ENCODE measurements at regions not wholly inside any gene's neighbourhood (a gene's known extent, or its start where the extent isn't known, plus 50 kb on each side); places are given as distances from the start of the nearest gene placed in this dataset.

DNA sequence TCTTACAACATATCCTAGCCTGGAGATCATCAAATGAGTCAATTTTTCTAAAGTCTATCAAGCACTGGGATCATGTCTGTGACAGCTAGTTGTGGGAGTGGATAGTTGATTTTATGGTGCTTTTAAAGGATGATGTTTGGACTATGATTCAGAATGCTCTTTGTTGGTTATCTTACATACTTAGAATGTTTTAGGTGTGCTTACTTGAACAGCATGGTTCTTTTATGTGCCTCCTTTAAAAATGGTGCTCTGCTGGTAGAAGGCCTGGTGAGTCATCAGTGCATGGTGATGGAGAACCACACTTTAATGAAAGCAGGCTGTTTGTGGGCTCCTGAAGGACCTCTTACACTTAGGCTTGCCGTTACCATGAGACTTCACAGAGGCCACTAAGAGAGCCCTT lies 682.7 kb upstream of the FANCL start:
- no peak for DNase-seq
- H3K27ac ChIP-seq (ENCODE audit: low read depth, low read length) = no peak overlapping the region
- H3K4me1 ChIP-seq (ENCODE audit: insufficient read depth, low read length) = no peaks in the 10 kb centered on the region
- H3K9me3 Mint-ChIP-seq = peaks cover 0 to 7% (median under 1%) of the 10 kb centered on the region in 8 donors
- no peaks in the 10 kb centered on the region for H3K4me1 Mint-ChIP-seq
- no peaks in the 10 kb centered on the region for H3K36me3 Mint-ChIP-seq
- no peak overlapping the region for H3K4me3 ChIP-seq (ENCODE audit: low read length in 2 of 2)
- H3K9me3 ChIP-seq (ENCODE audit: control insufficient read depth in 1 of 2, low read length in 2 of 2) = no peaks in the 10 kb centered on the region
- ChIA-PET POLR2A (ENCODE audit: partially characterized antibody) (no interaction called here), CTCF (ENCODE audit: partially characterized antibody) (no interaction called here)
- no peaks in the 10 kb centered on the region for H3K27me3 ChIP-seq (ENCODE audit: insufficient read depth, low read length)
- H3K4me3 Mint-ChIP-seq = no peak overlapping the region
- peaks cover 0 to 2% of the 10 kb centered on the region in 2 donors for H3K27me3 Mint-ChIP-seq
- H3K36me3 ChIP-seq (ENCODE audit: insufficient read depth, low read length) = no peaks in the 10 kb centered on the region
- no peak overlapping the region for H3K27ac Mint-ChIP-seq
- intact Hi-C loops (cut with micrococcal nuclease) = no loop called here

DNA sequence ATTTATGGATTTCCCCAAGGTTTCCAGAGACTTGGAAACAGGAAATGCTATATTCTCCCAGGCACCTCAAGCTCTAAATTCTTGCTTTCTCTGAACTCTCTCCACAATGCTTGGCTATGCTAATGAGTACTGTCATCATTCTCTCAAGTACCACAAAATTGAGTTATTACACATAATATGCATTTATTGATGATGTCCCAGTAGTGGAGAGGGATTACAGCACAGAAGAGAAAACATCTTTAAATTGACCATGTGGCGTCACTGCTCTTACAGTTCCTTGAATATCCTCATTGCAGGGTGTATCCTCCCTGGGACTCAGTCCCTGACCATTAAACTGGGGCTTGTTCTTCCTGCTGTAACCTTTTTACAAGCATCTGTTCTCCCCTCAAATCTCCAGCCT lies 681.1 kb upstream of the FANCL start:
- Mint-ChIP-seq H3K9me3 (peaks cover 0 to 7% (median 2%) of the 10 kb centered on the region in 8 donors), H3K27ac (no peak overlapping the region)

DNA sequence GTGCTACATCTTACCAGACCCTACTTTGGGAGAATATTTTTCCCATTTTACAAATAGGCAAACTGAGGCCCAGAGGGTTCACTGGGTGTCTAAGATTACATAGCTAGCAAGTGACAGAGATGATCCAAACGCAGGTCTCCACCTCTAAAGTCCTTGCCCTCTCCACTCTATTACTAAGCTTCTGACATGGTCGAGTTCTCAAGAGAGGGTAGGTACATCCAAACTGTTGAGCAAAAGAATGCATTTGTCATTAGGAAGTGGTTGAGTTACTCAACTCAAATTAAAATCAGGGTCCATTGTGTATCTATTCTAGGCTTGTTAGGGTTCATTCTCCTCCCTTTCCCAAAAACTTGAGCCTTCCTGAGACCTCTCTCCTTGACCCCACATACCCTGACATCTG lies 680.6 kb upstream of the FANCL start:
- Histone ChIP-seq H3K9me3 (ENCODE audit: control insufficient read depth in 1 of 2, low read length in 2 of 2) (no peaks in the 10 kb centered on the region), H3K4me1 (ENCODE audit: insufficient read depth, low read length) (no peaks in the 10 kb centered on the region), H3K27ac (ENCODE audit: low read depth, low read length) (no peak overlapping the region), H3K4me3 (ENCODE audit: low read length in 2 of 2) (no peak overlapping the region), H3K27me3 (ENCODE audit: insufficient read depth, low read length) (no peaks in the 10 kb centered on the region), H3K36me3 (ENCODE audit: insufficient read depth, low read length) (no peaks in the 10 kb centered on the region)
- Mint-ChIP-seq H3K36me3 (no peaks in the 10 kb centered on the region), H3K27ac (no peak overlapping the region), H3K4me3 (no peak overlapping the region), H3K27me3 (peaks cover 0 to 3% of the 10 kb centered on the region in 2 donors), H3K9me3 (peaks cover 0 to 7% (median 2%) of the 10 kb centered on the region in 8 donors), H3K4me1 (no peaks in the 10 kb centered on the region)
- intact Hi-C loops (cut with micrococcal nuclease) = no loop called here
- ChIA-PET CTCF (ENCODE audit: partially characterized antibody) (no interaction called here), POLR2A (ENCODE audit: partially characterized antibody) (no interaction called here)
- no peak for DNase-seq

More for the DNA sequence above, 681.1 kb upstream of the FANCL start:
- Mint-ChIP-seq H3K27me3 (peaks cover 0 to 3% of the 10 kb centered on the region in 2 donors), H3K4me1 (no peaks in the 10 kb centered on the region), H3K4me3 (no peak overlapping the region), H3K36me3 (no peaks in the 10 kb centered on the region)
- Histone ChIP-seq H3K4me3 (ENCODE audit: low read length in 2 of 2) (no peak overlapping the region), H3K27ac (ENCODE audit: low read depth, low read length) (no peak overlapping the region), H3K9me3 (ENCODE audit: control insufficient read depth in 1 of 2, low read length in 2 of 2) (no peaks in the 10 kb centered on the region), H3K36me3 (ENCODE audit: insufficient read depth, low read length) (no peaks in the 10 kb centered on the region), H3K4me1 (ENCODE audit: insufficient read depth, low read length) (no peaks in the 10 kb centered on the region), H3K27me3 (ENCODE audit: insufficient read depth, low read length) (no peaks in the 10 kb centered on the region)
- intact Hi-C loops (cut with micrococcal nuclease) = no loop called here
- POLR2A ChIA-PET (ENCODE audit: partially characterized antibody) = no interaction called here
- CTCF ChIA-PET (ENCODE audit: partially characterized antibody) = no interaction called here
- no peak for DNase-seq

DNA sequence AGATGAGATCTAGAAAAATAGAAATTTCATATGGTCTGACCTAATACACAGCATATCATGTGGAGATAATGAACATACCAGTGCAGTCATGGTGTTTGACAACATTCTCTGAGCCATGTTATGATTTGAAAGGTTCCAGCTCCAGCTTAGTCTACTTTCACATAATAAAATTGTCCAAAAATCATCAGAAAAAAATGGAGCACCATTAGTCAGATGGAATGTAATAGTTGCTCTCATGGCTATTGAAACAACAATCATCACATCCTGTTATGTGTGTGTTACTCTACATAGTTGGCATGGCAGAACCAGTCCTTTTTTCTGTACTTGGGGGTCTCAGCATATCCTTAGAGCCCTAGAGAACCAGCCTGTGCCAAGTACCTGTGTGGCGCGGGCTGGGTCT lies 678.9 kb upstream of the FANCL start:
- H3K27ac Mint-ChIP-seq = no peak overlapping the region
- intact Hi-C loops (cut with micrococcal nuclease) = no loop called here

DNA sequence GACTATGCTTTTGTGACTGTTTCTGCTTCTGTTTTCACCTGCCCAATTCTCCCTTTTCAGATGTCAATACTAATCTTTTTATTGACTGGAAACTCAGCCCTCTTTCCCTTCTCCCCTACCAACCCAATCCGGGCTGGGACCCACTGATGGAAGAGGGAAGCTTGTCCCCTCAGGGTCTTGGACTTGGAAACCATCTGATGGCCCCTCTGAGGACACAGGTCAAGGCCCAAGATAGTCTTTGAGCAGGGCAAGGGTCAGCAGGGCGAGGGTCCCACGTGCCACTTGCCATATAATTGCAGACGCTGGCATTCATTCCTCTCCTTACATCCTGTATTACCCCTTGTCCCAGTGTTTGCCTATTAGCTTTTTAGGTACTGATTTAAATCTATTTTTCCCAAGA lies 678.2 kb upstream of the FANCL start:
- H3K9me3 Mint-ChIP-seq = peaks cover 0 to 4% (median under 1%) of the 10 kb centered on the region in 8 donors

More for the DNA sequence above, 678.9 kb upstream of the FANCL start:
- H3K9me3 ChIP-seq (ENCODE audit: control insufficient read depth in 1 of 2, low read length in 2 of 2) = no peaks in the 10 kb centered on the region
- no peak overlapping the region for H3K4me3 Mint-ChIP-seq
- H3K27me3 ChIP-seq (ENCODE audit: insufficient read depth, low read length) = no peaks in the 10 kb centered on the region
- CTCF ChIA-PET (ENCODE audit: partially characterized antibody) = no interaction called here
- no peaks in the 10 kb centered on the region for H3K4me1 ChIP-seq (ENCODE audit: insufficient read depth, low read length)
- no peak overlapping the region for H3K27ac ChIP-seq (ENCODE audit: low read depth, low read length)
- POLR2A ChIA-PET (ENCODE audit: partially characterized antibody) = no interaction called here
- DNase-seq = no peak
- no peaks in the 10 kb centered on the region for H3K36me3 ChIP-seq (ENCODE audit: insufficient read depth, low read length)
- H3K4me3 ChIP-seq (ENCODE audit: low read length in 2 of 2) = no peak overlapping the region
- H3K36me3 Mint-ChIP-seq = no peaks in the 10 kb centered on the region
- H3K4me1 Mint-ChIP-seq = no peaks in the 10 kb centered on the region
- H3K9me3 Mint-ChIP-seq = peaks cover 0 to 5% (median 2%) of the 10 kb centered on the region in 8 donors
- H3K27me3 Mint-ChIP-seq = peaks cover 0 to 3% of the 10 kb centered on the region in 2 donors

DNA sequence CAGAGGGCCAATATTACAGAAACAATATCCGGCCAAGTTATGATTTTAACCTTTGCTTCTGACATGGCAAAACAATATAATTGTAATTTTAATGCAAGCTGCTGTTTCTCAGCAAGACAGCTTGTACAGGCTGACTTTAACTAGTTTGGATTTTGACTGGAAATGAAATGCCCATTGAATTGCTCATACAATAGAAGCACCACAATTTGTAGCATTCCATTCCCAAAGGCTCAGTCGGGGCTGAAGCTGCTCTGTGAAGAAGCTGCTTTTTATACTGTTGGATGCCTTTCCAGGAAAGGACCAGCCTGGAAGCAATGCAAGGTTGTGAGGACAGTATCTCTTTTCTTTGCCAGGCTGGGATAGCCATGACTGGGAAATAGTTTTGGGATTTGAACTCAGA lies 677.0 kb upstream of the FANCL start:
- POLR2A ChIA-PET (ENCODE audit: partially characterized antibody) = no interaction called here

More for the DNA sequence above, 678.2 kb upstream of the FANCL start:
- no peaks in the 10 kb centered on the region for H3K36me3 Mint-ChIP-seq
- H3K27me3 Mint-ChIP-seq = peaks cover 0 to 3% of the 10 kb centered on the region in 2 donors
- Histone ChIP-seq H3K4me1 (ENCODE audit: insufficient read depth, low read length) (no peaks in the 10 kb centered on the region), H3K27me3 (ENCODE audit: insufficient read depth, low read length) (no peaks in the 10 kb centered on the region), H3K27ac (ENCODE audit: low read depth, low read length) (no peak overlapping the region), H3K9me3 (ENCODE audit: control insufficient read depth in 1 of 2, low read length in 2 of 2) (no peaks in the 10 kb centered on the region), H3K36me3 (ENCODE audit: insufficient read depth, low read length) (no peaks in the 10 kb centered on the region), H3K4me3 (ENCODE audit: low read length in 2 of 2) (no peak overlapping the region)
- ChIA-PET POLR2A (ENCODE audit: partially characterized antibody) (no interaction called here), CTCF (ENCODE audit: partially characterized antibody) (no interaction called here)
- H3K27ac Mint-ChIP-seq = no peak overlapping the region
- DNase-seq = no peak
- H3K4me3 Mint-ChIP-seq = no peak overlapping the region
- intact Hi-C loops (cut with micrococcal nuclease) = no loop called here
- H3K4me1 Mint-ChIP-seq = no peaks in the 10 kb centered on the region

DNA sequence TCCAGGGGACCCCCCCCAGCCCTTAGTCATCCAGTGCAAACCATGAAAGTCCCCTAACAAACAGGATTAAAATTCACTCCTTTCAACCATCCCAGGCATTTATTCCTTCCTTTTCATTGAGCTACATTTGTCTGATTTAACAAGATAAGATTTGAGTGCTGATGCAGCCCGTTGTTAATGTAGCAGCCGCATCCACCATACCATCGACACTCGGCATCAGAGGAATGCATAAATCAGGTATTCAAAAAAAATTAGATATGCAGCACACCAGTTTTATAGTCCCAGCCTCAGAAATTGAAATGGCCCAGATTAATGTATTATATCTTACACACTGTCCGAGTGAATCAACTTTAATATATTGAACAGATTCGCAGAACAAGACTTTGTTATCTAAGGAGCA lies 676.5 kb upstream of the FANCL start:
- Mint-ChIP-seq H3K27ac (no peak overlapping the region), H3K36me3 (no peaks in the 10 kb centered on the region), H3K9me3 (peaks cover 0 to 4% (median under 1%) of the 10 kb centered on the region in 8 donors), H3K4me1 (no peaks in the 10 kb centered on the region), H3K27me3 (peaks cover 0 to 1% of the 10 kb centered on the region in 2 donors), H3K4me3 (no peak overlapping the region)
- no peaks in the 10 kb centered on the region for H3K4me1 ChIP-seq (ENCODE audit: insufficient read depth, low read length)
- H3K4me3 ChIP-seq (ENCODE audit: low read length in 2 of 2) = no peak overlapping the region
- CTCF ChIA-PET (ENCODE audit: partially characterized antibody) = no interaction called here
- H3K36me3 ChIP-seq (ENCODE audit: insufficient read depth, low read length) = no peaks in the 10 kb centered on the region
- no peak overlapping the region for H3K27ac ChIP-seq (ENCODE audit: low read depth, low read length)
- no peaks in the 10 kb centered on the region for H3K27me3 ChIP-seq (ENCODE audit: insufficient read depth, low read length)
- no peak for DNase-seq
- intact Hi-C loops (cut with micrococcal nuclease) = no loop called here
- H3K9me3 ChIP-seq (ENCODE audit: control insufficient read depth in 1 of 2, low read length in 2 of 2) = no peaks in the 10 kb centered on the region
- POLR2A ChIA-PET (ENCODE audit: partially characterized antibody) = no interaction called here

More for the DNA sequence above, 677.0 kb upstream of the FANCL start:
- Mint-ChIP-seq H3K27me3 (peaks cover 0 to 3% of the 10 kb centered on the region in 2 donors), H3K4me3 (no peak overlapping the region), H3K36me3 (no peaks in the 10 kb centered on the region), H3K9me3 (peaks cover 0 to 4% (median under 1%) of the 10 kb centered on the region in 8 donors), H3K27ac (no peak overlapping the region), H3K4me1 (no peaks in the 10 kb centered on the region)
- Histone ChIP-seq H3K36me3 (ENCODE audit: insufficient read depth, low read length) (no peaks in the 10 kb centered on the region), H3K27ac (ENCODE audit: low read depth, low read length) (no peak overlapping the region), H3K27me3 (ENCODE audit: insufficient read depth, low read length) (no peaks in the 10 kb centered on the region), H3K4me3 (ENCODE audit: low read length in 2 of 2) (no peak overlapping the region), H3K4me1 (ENCODE audit: insufficient read depth, low read length) (no peaks in the 10 kb centered on the region), H3K9me3 (ENCODE audit: control insufficient read depth in 1 of 2, low read length in 2 of 2) (no peaks in the 10 kb centered on the region)
- CTCF ChIA-PET (ENCODE audit: partially characterized antibody) = interaction anchor here (0.7 kb wide), 1 partner anchor 1123 kb away, joined by 4 read pairs; no protein-coding TSS in a partner anchor
- DNase-seq = no peak
- intact Hi-C loops (cut with micrococcal nuclease) = no loop called here

DNA sequence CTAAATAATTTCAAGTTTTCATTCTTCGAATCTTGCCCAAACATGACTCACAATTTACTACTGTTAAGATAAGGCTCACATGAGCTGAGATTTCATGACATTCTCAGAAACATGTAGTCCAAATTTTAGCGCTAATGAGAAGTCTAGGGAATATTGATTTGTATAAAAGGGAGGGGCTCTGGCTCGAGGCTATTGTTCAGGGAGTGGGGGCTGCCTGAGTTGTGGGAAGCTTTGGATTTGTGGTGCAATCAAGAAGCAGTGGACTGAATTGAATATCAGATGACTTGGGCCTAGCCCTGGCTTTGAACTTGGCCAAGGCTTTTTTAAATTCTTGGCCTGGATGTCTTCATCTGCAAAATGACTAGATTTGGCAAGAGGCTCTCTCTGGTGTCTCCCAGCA lies 674.9 kb upstream of the FANCL start:
- POLR2A ChIA-PET (ENCODE audit: partially characterized antibody) = no interaction called here
- no peaks in the 10 kb centered on the region for H3K4me1 ChIP-seq (ENCODE audit: insufficient read depth, low read length)
- intact Hi-C loops (cut with micrococcal nuclease) = no loop called here
- peaks cover 0 to 4% (median 0%) of the 10 kb centered on the region in 8 donors for H3K9me3 Mint-ChIP-seq
- DNase-seq = no peak
- H3K4me3 ChIP-seq (ENCODE audit: low read length in 2 of 2) = no peak overlapping the region
- H3K36me3 ChIP-seq (ENCODE audit: insufficient read depth, low read length) = no peaks in the 10 kb centered on the region
- H3K27me3 ChIP-seq (ENCODE audit: insufficient read depth, low read length) = no peaks in the 10 kb centered on the region
- H3K27ac Mint-ChIP-seq = no peak overlapping the region
- no peaks in the 10 kb centered on the region for H3K4me1 Mint-ChIP-seq
- H3K27me3 Mint-ChIP-seq = peaks cover 0 to 1% of the 10 kb centered on the region in 2 donors
- H3K9me3 ChIP-seq (ENCODE audit: control insufficient read depth in 1 of 2, low read length in 2 of 2) = no peaks in the 10 kb centered on the region
- no peak overlapping the region for H3K4me3 Mint-ChIP-seq
- no peaks in the 10 kb centered on the region for H3K36me3 Mint-ChIP-seq
- H3K27ac ChIP-seq (ENCODE audit: low read depth, low read length) = no peak overlapping the region
- CTCF ChIA-PET (ENCODE audit: partially characterized antibody) = interaction anchor here (0.7 kb wide), 1 partner anchor 9 kb away, joined by 3 read pairs; no protein-coding TSS in a partner anchor
